Jurkat, Clone E6-1 (cell line): ENCODE measurements at regions not wholly inside any gene's neighbourhood (a gene's known extent, or its start where the extent isn't known, plus 50 kb on each side); places are given as distances from the start of the nearest gene placed in this dataset.

Experiments
- DNase-seq: peaks from one replicate; pipeline ENCODE4 v3.0.0-alpha.2; 2011; ENCODE audit warnings: low read depth, low spot score
- H3K4me3 ChIP-seq: 2 replicates; pipeline ENCODE4 v1.5.1; 2011; ENCODE audit warnings: mild to moderate bottlenecking, low read length, control low read depth, moderate library complexity

DNA sequence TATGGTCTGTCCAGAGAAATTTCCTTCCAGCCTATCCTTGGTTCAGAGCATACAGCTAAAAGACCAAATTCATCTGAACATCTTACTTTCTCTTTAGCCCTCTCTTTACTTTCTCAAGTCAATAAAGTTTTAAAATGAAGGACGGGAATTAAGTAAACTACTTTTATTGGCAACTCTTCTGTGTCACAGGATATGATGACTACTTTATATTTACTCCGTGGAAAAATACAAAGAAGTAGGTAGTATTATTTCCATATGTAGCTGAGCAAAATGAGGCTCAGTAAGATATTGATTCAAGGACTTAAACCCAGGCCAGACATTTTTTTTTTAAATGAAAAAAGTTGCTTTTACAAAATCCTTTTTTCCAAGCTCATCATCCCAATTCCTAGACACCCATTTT is 151.2 kb upstream of the DPYD start:
- DNase-seq: no peak
- H3K4me3 ChIP-seq: no peak overlapping the region

DNA sequence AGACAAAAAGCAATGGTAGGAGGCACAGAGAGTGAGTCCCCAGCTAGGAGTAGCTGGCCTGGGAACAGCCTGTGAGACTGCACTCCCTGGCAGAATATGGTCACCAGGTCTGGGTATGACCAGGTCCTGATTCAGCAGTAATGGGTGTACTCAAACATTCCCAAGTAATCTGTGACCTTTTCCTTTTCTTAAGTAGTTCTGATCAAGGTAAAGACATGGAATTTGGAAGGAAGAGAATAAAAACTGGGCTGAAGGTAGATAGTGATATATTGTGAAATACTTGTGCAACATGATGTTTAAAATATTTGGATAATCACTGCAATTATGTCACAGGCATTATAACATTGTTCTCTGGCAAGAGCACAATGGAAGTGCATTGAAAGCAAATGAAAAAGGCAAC is 147.2 kb upstream of the DPYD start:
- H3K4me3 ChIP-seq: no peak overlapping the region
- no peak for DNase-seq

DNA sequence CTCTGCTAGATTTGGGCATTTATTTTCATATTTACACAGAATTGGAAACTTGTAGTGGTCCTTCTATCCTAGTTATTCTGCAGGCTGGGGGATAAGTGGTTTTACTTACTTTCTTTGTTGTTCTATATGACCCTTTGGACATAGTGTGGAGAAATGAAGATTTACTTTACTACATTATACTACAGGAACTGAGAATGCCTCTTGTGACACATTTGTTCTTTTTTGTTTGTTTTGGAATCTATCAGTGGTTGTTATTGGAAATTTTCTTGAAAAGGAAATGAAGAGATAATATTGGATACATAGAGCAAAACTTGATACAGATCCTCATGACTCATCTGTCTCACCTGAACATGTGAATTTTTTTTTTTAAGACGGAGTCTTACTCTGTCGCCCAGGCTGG is 146.1 kb upstream of the DPYD start:
- DNase-seq: no peak

DNA sequence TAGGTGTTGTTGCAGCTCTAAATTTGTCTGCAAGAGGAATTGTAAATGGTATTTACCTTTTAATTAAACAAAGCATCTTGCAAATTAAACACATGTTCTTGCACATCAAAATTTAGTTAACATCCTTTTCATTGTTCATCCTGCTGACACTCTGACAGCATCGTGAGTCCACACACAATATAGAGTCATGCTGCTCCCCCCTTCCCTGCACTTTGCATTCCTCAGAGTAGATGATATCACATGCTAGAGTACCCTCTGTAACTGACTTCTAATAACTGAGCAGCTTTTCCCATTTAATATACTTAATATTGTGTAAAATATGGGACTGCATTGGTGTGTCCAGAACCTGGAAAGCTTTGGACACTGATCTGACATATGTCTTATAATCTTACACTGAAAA is 138.8 kb upstream of the DPYD start:
- no peak overlapping the region for H3K4me3 ChIP-seq
- no peak for DNase-seq

More for the DNA sequence above, 146.1 kb upstream of the DPYD start:
- no peak overlapping the region for H3K4me3 ChIP-seq

DNA sequence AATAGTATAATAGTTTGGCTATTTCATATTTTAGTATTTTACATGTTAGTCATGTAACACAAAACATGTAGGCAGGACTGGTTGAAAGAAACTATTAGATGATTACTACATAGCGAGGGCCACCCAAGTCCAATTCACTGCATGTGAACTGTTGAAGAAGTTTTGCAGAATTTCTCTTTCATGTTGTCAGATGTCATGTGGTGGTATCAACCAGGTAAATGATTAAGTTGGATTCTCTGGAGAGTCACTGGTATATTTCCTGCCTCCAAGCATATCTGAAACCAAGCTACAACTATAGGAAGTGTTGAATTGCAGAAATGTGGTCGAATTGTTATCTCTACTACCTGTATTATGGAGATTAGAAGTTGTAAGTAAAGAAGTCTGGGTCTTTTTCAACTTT is 137.8 kb upstream of the DPYD start:
- no peak for DNase-seq
- H3K4me3 ChIP-seq: no peak overlapping the region

DNA sequence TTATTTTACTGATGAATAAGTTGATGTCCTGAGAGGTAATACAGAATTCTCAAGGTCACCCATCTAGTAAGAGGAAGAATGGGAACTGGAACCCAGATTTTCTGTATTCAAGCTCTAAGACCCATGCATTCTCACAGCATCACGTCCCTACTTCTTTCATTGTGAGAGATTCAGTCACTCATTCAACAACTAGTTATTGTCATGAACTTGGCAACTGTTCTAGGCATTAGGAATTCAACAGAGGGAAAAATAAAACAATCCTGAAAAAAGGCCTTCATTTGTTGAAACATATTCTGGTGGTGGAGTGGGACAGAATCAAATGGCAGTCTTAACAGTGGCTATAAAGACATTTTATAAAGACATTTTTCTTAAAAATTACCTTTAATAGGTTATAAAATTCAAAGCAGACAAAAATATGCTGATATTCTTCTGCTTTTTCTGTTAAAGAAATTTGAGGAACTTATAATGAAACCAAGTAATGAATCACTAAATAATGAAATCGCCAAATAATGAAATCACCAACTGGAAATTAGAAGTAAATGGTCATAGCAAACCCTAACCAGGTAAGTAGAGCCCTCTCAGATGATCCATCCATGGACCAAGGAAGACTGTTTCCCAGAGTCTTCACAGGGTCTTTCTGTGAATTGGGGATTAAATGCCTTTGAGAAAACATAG is 136.5 kb upstream of the DPYD start:
- no peak for DNase-seq
- no peak overlapping the region for H3K4me3 ChIP-seq

DNA sequence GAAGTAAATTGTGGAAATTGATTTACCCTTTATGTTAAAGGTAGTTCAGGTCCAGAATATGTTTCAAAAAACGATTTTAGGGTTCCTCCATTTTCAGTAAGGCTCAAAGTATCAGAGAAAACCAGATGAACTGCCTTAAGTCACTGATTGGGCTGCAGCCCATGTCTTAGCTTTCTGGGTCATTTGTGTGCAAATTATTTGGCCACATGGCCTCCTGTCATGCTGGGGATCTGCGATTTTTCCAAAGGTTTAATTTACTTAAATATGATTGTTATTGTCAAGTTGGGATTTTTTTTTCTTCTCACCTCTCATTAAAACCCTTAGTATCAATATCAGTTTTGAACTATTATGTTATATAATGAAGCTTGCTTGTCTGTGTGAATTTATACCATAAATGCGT is 135.9 kb upstream of the DPYD start:
- no peak overlapping the region for H3K4me3 ChIP-seq
- DNase-seq: no peak

DNA sequence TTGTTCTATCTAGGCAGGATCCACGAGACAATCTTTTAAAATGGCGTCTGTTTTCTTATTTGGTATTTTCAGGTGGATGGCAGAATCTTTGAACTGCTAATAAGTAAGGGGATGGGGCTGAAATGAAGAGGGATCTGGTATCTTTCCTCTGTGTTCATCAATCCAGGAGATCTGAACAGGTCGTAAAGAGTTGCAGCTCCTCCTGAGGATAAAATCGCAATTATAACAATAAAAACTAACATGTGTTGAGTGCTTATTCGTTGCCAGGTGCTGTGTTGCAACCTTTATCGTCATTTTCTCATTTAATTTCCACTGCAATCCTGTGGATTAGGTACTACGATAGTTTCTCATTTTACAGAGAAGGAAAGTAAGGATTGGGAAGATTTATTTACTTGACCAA is 134.6 kb upstream of the DPYD start:
- H3K4me3 ChIP-seq: no peak overlapping the region
- DNase-seq: no peak

DNA sequence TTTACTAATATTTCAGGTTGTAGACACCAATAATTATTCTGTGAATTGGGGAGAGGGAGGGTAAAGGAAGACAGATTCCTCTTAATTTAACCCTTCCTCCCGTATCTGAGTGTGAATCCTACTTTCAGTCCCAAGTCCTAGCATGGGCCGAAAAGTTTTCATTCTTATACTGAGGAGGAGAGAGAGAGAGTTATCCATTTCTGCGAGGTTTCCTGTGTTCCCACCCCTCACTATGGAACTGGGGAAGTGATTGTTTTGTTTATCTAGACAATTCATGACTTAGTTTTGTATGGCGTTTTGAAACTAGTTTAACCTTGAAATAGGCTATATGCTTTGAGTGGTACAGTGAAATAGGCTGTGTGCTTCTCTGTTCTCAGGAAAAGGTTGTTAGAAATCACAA is 134.0 kb upstream of the DPYD start:
- H3K4me3 ChIP-seq: no peak overlapping the region
- no peak for DNase-seq

DNA sequence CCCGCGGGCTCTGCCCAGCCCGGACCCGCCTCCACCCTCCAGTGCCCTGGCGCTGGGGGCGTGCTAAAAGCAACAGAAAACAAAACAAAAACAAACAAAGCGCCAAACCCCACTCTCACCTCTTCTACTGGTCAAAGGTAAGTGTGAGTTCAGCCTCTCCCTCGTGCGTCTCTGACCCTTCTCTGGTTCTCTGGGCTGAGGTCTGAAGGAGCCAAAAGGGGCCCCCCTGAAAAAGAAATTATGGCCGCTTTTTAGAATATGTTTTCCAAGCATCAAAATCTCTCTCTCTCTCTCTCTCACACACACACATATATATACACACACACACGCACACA is 133.5 kb upstream of the DPYD start:
- DNase-seq: no peak
- no peak overlapping the region for H3K4me3 ChIP-seq

DNA sequence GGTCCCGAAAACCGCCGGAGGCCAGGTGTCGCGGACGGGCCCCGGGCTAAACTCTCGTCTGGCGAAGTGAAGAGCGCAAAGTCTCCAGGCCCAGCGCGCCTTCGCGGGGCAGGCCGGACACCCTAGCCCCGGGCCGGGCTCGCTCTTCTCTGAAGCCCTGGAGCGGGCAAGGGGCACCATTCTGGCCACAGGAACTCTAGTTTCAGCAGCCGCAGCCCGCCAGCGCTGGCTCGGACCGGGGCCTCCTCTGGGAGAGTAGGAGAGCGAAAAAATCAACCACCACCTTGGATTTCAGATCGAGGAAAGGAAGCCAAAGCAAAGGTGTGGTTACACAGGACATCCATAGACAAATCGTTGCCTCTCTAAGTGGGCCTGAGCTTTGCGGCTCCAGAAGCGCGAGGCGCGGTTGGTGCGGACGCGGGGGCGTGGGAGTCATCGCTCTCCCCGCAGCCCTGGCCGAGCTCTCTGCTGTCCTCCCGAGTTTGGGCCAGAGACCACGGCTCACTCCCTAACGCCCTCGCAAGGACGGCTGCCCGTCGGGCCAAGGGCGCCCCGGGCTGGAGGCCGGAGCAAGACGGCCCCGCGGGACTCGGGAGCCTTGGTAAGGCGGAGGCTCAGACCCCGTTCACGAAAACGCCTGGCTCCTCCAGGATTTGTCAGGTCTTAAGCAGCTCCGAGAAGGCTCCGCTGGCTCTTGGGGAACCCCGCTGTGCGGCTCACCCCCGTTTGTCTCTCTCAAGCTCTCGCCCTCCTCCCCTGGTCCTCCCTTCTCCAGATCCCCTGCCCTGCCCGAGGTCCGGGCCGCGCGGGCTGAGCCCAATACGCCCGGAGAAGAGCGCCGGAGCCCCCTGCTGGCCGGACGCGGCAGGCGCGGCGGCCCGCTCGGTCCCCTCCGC is 132.9 kb upstream of the DPYD start:
- H3K4me3 ChIP-seq: peak overlapping the region; percentile 43
- peak; percentile 3 for DNase-seq

DNA sequence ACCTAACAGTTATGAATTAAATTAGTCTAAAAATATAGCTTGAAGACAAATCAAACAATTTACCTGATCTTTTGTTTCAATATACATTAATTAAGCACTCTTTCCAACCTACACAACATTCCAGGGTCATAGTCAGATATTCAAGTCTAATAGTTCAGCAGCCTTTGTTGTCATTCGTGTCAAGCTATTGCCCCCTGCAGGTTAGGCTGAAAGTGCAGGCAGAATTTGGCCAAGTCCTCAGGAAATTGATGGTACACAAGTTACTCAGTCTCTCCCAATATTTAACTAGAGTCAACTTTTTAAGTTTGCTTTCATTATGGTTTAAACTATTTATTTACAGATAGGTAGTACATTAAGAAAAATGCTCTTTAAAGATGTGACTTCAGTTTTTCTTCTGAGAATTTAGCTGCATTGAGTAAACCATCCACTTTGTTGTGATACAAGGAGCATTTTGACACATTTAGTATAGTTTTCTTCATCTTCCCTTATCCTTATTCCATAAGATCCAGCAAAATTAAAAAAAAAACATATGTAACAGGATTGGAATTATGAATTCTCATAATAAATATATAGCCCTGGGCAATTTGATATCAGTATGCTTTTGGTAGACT is 130.3 kb upstream of the DPYD start:
- peak; percentile 70 for DNase-seq

DNA sequence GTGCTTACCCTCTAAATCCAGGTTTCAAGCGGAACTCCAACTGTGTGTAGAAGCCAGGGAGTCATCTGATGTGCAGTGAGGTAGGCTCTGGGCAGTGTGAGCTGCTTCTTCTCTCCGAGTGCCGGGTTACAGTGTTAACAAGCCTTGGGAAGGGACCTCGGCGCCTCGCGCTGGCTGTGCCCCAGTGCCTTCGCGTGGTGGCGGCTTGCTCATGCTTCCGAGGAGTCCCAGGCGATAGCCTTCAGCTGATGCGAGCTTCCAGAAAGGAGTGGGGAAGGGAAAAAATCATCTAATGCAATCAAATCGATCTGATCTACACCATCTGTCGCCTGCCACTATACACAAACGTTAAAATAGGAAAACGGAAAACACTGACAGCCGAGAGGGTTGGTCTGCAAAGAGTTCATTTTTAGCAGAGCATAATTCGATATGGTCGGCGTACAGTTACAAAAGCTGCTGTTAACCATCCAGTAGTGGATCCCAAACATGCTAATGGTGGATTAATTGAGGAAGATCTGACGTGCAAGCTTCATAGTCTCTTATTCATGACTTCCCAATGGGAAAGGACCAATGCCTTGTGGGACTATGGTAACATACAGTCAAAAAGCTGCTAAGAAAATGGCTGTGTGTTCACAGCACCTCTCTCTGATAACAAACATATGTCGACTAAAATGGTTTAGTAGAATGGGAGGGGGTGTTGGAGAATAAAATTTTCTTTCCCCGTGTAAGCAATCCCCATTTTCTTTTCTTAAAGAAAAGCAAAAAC is 128.7 kb upstream of the DPYD start:
- no peak for DNase-seq
- H3K4me3 ChIP-seq: no peak overlapping the region

More for the DNA sequence above, 130.3 kb upstream of the DPYD start:
- H3K4me3 ChIP-seq: no peak overlapping the region

DNA sequence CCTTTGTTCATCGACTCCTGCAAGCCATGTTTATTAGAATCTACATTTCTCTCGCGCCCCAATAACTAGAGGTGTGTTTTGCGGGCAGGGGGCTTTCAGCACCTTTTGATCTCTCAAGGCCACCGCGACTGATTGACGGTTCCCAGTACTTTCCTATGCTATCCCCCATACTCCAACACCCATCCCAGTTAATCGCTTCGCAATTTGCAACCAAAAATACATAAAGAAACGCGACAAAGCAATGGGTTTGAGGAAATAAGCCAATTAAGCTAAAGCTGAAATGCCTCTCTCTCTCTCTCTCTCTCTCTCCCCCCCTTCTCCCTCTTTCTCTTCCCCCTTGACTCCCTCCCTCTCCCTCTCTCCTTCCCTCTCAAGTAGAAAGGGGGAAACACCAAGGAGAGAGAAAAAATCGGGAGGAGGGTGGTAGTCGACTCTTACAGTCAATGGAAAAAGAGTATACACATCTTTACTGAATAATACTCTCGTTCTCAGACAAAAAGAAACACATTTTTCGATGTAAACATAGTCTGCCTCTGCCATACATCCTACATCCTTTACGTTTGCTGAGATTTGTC is 128.0 kb upstream of the DPYD start:
- no peak overlapping the region for H3K4me3 ChIP-seq
- no peak for DNase-seq

DNA sequence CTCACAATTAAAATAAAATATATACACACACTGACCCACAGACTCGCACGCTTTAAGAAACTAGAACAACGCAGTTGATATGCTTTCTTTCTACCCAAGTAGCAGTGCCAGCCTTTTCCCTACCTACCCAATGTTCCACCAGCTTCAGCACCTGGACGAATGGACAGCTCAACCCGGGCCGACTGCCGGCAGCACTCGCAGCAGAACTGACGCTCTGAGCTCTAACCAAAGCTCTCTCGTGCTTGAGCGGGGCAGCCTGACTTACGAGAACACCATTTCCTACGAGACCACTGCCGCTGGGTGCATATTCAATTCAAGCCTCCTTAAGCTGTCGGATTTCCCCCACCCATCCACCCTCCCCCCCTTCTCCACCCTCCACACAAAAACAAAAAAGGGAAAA is 127.4 kb upstream of the DPYD start:
- no peak overlapping the region for H3K4me3 ChIP-seq
- peak; percentile 42 for DNase-seq

DNA sequence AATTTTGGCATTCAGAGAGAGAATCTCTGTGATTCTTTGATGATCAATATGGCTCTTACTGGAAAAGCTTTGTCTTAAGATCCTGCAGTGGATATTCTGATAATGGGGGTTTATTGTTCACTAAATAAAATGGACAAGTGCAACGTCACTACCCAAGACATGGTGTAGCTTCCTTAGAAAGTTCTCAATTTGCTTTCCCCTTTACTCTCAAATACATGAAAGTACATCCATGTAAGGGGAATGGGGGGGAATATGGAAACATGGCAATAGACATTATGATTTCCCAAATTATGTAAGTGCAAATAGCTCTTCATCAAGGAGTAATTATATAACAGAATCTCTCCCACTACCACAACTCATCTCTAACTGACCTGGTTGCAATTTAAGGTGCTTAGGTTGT is 126.3 kb upstream of the DPYD start:
- no peak for DNase-seq
- no peak overlapping the region for H3K4me3 ChIP-seq

DNA sequence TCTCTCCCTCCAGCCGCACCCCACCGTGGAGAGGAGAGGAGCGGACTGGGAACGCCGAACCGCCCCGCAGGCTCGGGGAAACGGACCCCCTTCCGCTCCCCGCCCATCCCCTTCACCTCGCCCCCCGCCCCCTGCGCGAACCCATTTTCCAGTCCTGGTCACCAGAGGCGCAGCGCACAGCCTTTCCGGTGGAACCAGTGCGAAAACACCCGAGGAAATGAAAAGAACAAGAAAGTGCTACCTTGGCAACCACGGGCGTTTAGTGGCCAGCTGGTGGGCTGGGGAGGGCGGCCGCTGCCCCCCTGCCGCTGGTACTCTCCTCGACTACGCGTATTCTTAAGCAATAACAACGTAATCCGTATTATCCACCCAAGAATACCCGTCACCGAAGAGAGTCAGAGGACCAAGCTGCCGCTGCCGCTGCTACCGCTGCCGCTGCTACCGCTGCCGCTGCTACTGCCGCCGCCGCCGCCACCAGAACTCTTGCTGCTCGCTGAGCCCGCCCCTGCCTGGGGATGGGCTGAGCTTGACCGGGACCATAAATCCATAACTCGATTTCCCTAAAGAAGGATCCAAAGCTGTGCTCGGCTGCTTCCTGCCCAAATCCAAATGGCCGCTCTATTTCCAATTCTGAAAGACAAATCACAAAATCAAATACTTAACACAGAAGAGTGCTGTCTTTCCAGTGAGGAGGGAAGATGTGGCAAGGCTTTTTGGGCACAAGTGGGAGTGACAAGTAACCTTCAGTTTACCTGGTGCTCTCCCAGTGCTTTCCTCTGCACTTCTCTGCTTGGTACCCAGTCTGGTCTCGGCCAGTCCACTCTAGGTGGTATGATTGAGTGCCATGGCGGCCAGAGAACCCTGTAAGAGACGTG is 125.2 kb upstream of the DPYD start:
- no peak for DNase-seq
- H3K4me3 ChIP-seq: peak overlapping the region; percentile 46

DNA sequence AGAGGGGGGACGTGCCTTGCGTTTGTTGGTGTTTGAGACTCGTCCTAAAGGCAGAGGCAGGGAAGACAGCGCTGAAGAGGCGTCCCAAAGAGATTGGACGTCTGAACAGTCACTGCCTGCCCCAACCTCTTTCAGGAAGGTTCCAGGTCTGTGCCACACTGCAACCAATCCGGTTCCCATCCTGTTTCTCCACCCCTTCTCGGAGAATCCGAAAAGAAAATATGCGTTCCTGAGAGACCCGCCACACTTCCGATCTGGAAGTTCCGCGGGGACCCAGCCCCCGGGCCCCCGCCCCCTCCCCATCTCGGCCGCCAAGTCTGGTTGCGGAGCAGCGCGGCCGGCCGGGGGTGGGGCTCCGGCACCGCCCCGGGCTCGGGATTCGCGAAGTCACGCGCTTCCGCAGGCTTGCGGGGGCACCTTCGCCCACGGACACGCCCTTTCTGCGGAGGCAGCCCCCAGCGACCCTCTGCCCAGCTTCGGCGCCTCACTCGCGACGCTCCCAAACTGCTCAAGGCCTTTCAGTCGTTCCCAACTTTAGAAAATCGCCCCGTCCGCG is 124.5 kb upstream of the DPYD start:
- peak overlapping the region; percentile 46 for H3K4me3 ChIP-seq
- no peak for DNase-seq
